AG04450 (cell line): ENCODE measurements at regions not wholly inside any gene's neighbourhood (a gene's known extent, or its start where the extent isn't known, plus 50 kb on each side); places are given as distances from the start of the nearest gene placed in this dataset.

ENCODE experiments used
- CTCF ChIA-PET: fragments of 300-600, 350-600 bp; formaldehyde crosslinking; extraction: SDS; loops from one replicate; lab custom pipeline; 2022; ENCODE audit warnings: antibody characterized with exemption, inconsistent platforms; lab: Charles Lee
- POLR2A ChIA-PET: fragments of 350-600 bp; formaldehyde crosslinking; extraction: SDS; loops from one replicate; lab custom pipeline; 2021; ENCODE audit warnings: antibody characterized with exemption, inconsistent platforms; lab: Yijun Ruan, JAX
- DNase-seq: peaks from one replicate; pipeline ENCODE4 v3.0.0-alpha.2; 2011; ENCODE audit warnings: low read depth, low spot score
- H3K27ac ChIP-seq: one replicate; pipeline ENCODE4 v1.5.1; 2012; ENCODE audit warnings: low read depth, low read length, control low read depth
- H3K27me3 ChIP-seq: one replicate; pipeline ENCODE4 v1.6.0; 2012; ENCODE audit warnings: low read length; ENCODE audit not compliant: control insufficient read depth, insufficient read depth
- H3K4me3 ChIP-seq: 2 replicates; pipeline ENCODE4 v1.5.1; 2011; ENCODE audit warnings: mild to moderate bottlenecking, low read depth, low read length, control low read depth
- H3K9me3 ChIP-seq: 2 replicates; pipeline ENCODE4 v1.5.1; 2012; ENCODE audit warnings: low read length; ENCODE audit not compliant: control insufficient read depth, insufficient read depth
- TF ChIP-seq, protein P1 (sequence below): IDR thresholded peaks from 2 replicates; pipeline ENCODE4 v1.5.1; 2011; ENCODE audit warnings: low read depth, low read length, control low read depth, inconsistent platforms

DNA sequence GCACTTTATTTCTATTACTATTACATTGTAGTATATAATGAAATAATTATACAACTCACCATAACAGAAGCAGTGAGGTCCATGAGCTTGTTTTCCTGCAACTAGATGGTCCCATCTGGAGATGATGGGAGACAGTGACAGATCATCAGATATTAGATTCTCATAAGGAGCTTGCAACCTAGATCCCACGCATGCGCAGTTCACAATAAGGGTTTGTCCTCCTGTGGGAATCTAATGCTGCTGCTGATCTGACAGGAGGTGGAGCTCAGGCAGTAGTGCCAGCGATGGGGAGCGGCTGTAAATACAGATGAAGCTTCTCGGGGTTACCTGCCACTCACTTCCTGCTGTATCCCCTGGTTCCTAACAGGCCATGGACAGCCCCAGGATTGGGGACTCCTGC is 139.5 kb upstream of the TCF21 start:
- H3K9me3 ChIP-seq, result peaks cover 10% of the 10 kb centered on the region; the same call in 1 of the 2 replicates
- POLR2A ChIA-PET, result interaction anchor here (0.7 to 1.7 kb wide), 5 partner anchors 65 to 197 kb away, joined by 3 to 12 read pairs (median 3); partner anchors contain the start of gene TCF21

DNA sequence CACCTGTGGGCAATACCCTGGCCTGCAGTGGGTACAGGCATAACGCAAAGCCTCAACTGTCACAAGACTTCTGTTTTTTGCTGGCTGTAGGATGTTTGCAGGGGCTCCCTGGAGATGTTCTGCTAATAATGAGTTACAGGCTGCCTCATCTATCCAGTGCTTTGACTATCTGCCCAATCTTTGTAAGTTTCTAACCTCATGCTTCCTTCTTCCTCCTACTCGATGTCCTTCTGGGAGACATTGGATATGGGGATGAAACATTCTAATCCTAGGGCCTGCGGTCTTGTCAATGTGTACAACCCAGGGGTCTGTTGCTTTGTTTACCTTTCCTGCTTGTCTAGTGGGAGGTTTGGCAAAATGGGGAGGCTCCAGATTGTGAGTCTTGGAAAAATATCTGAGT is 136.8 kb upstream of the TCF21 start:
- CTCF ChIA-PET, result no interaction called here
- Histone ChIP-seq H3K27ac (no peak overlapping the region), H3K27me3 (no peaks in the 10 kb centered on the region), H3K4me3 (no peak overlapping the region), H3K9me3 (no peaks in the 10 kb centered on the region)
- DNase-seq, result no peak
- TF ChIP-seq, protein P1, sequence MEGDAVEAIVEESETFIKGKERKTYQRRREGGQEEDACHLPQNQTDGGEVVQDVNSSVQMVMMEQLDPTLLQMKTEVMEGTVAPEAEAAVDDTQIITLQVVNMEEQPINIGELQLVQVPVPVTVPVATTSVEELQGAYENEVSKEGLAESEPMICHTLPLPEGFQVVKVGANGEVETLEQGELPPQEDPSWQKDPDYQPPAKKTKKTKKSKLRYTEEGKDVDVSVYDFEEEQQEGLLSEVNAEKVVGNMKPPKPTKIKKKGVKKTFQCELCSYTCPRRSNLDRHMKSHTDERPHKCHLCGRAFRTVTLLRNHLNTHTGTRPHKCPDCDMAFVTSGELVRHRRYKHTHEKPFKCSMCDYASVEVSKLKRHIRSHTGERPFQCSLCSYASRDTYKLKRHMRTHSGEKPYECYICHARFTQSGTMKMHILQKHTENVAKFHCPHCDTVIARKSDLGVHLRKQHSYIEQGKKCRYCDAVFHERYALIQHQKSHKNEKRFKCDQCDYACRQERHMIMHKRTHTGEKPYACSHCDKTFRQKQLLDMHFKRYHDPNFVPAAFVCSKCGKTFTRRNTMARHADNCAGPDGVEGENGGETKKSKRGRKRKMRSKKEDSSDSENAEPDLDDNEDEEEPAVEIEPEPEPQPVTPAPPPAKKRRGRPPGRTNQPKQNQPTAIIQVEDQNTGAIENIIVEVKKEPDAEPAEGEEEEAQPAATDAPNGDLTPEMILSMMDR, result no peak
- POLR2A ChIA-PET, result no interaction called here

More for the DNA sequence above, 139.5 kb upstream of the TCF21 start:
- no peak for DNase-seq
- no peak overlapping the region for H3K27ac ChIP-seq
- no peaks in the 10 kb centered on the region for H3K27me3 ChIP-seq
- H3K4me3 ChIP-seq, result no peak overlapping the region
- TF ChIP-seq, protein P1, result no peak
- CTCF ChIA-PET, result interaction anchor here (1.6 kb wide), 1 partner anchor 181 kb away, joined by 5 read pairs; no protein-coding TSS in a partner anchor

DNA sequence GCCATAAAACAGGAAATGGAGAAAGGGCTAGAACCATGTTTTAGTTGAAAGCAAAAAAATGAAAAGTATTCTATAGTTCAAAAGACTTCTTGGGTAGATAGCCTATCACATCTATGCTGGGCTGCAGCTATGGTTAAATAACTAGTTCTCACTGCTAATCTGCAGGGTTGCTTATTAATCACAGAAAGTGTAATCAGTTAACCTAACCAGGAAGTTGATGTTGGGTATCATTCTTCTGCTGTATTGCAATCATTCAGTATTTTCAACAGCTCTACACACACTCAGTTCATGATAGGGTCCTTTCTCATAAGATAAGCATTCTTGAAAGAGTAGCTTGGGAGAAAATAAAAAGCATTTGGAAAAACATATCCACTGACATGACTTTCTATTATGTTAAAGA is 135.2 kb upstream of the TCF21 start:
- Histone ChIP-seq H3K27ac (no peak overlapping the region), H3K9me3 (no peaks in the 10 kb centered on the region), H3K27me3 (no peaks in the 10 kb centered on the region), H3K4me3 (no peak overlapping the region)
- CTCF ChIA-PET, result interaction anchor here (1.1 kb wide), 1 partner anchor 162 kb away, joined by 3 read pairs; no protein-coding TSS in a partner anchor
- DNase-seq, result no peak
- POLR2A ChIA-PET, result no interaction called here
- TF ChIP-seq, protein P1, result no peak

DNA sequence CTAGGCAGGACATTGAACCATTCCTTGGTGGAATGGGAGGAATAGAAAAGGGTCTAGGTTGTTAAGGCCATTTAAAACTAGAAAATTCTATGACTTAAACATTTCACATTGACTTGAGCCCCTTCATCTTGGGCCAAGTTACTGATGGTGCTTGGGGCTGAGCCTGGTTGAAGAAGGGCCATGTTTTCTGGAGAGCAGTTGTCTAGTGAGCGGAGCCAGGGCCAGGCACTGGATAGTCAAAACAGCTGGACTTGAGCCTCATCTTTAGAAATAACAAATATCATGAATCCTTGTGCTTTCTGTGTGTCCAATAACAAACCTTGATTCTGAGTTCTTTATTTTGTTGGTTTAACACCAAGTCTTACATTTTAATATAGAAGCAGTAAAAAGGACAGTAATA is 134.6 kb upstream of the TCF21 start:
- Histone ChIP-seq H3K27ac (no peak overlapping the region), H3K9me3 (no peaks in the 10 kb centered on the region), H3K27me3 (no peaks in the 10 kb centered on the region), H3K4me3 (no peak overlapping the region)
- TF ChIP-seq, protein P1, result no peak
- ChIA-PET POLR2A (no interaction called here), CTCF (interaction anchor here (0.6 to 1.1 kb wide), 2 partner anchors 162 to 168 kb away, joined by 3 read pairs; no protein-coding TSS in a partner anchor)
- DNase-seq, result no peak

DNA sequence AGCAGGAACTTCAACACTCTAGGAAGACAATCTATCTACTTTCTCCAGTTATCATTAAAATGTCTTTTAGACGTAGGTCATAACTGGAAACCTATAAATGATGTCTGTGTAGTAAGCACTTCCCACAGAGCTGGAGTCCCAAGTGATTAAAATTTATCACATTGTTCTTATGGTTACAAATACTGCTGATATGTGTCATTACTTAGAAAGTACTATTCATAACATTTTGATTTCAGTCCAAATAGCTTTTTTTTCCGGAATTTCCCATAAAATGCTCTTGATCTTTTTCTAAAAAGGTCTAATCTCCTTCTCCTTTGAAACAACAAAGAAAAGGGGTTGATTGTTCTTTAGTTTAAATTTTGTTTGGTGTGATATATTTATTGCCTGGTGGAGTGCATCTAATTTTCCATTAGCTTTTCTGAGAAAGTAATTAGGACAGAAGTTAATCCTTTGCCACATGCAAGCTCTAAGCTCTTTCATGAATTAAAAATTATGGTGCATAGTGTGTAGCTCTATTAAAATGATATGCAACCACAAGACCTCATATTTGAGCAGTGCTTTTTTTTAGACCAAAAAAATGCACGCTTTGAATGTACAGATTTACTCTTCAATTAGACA is 132.7 kb upstream of the TCF21 start:
- H3K27me3 ChIP-seq, result no peaks in the 10 kb centered on the region
- no peak overlapping the region for H3K4me3 ChIP-seq
- H3K9me3 ChIP-seq, result no peaks in the 10 kb centered on the region
- TF ChIP-seq, protein P1, result no peak
- ChIA-PET CTCF (no interaction called here), POLR2A (no interaction called here)
- DNase-seq, result no peak
- no peak overlapping the region for H3K27ac ChIP-seq
